B cell (primary cell): ENCODE measurements at regions not wholly inside any gene's neighbourhood (a gene's known extent, or its start where the extent isn't known, plus 50 kb on each side); places are given as distances from the start of the nearest gene placed in this dataset.

Experiments used
- ATAC-seq: fragments of 200-7000 bp; cut with Tn5 transposase; one replicate; pipeline ENCODE4 v1.10.0; 2021; ENCODE audit warnings: low read depth, mild to moderate bottlenecking, moderate number of reproducible peaks, moderate library complexity
- CTCF ChIA-PET: fragments of 350-600 bp; sonication (Branson Sonifier 250); formaldehyde crosslinking; loops from one replicate; lab custom pipeline; 2021; ENCODE audit warnings: antibody characterized with exemption, inconsistent platforms; lab: Charles Lee
- POLR2A ChIA-PET: fragments of 350-600 bp; sonication (Branson Sonifier 250); formaldehyde crosslinking; loops from one replicate; lab custom pipeline; 2021; ENCODE audit warnings: antibody characterized with exemption; lab: Charles Lee
- DNase-seq: peaks from one replicate; pipeline ENCODE4 v3.0.0; 2013
- H2AFZ ChIP-seq: 2 replicates; pipeline ENCODE4 v1.6.1; 2012; ENCODE audit warnings: mild to moderate bottlenecking, low read depth, low read length; ENCODE audit not compliant: insufficient read depth, poor library complexity, severe bottlenecking
- H3K27ac ChIP-seq, 2 donors: 1 replicate in 1 of 2; 2 replicates in 1 of 2; pipeline ENCODE4 v1.5.1; 2012 to 2013; ENCODE audit warnings: low read length in 2 of 2, mild to moderate bottlenecking in 2 of 2, moderate library complexity in 1 of 2
- H3K27me3 ChIP-seq, 4 experiments: fragments of 200-600 bp in 1 of 4; sonication (generic) in 1 of 4; replicated peaks in 1 of 4; 1 replicate in 2 of 4; 2 replicates in 2 of 4; pipeline versions ENCODE4 v1.6.1 to v1.7.0; 2013 to 2016; ENCODE audit warnings: low read length in 3 of 4, mild to moderate bottlenecking in 2 of 4, mixed read lengths in 1 of 4, moderate library complexity in 1 of 4; ENCODE audit not compliant: insufficient read depth in 4 of 4, control insufficient read depth in 3 of 4; ENCODE audit errors: control extremely low read depth in 1 of 4
- H3K36me3 ChIP-seq, 2 experiments: replicated peaks in 1 of 2; 1 replicate in 1 of 2; 2 replicates in 1 of 2; pipeline versions ENCODE4 v1.6.1 to v1.7.1; 2013; ENCODE audit warnings: low read length in 1 of 2; ENCODE audit not compliant: insufficient read depth in 2 of 2, control insufficient read depth in 1 of 2; ENCODE audit errors: control extremely low read depth in 1 of 2, extremely low read depth in 1 of 2
- H3K4me1 ChIP-seq, 2 donors: fragments of 200-600 bp in 1 of 2; sonication (generic) in 1 of 2; 1 replicate in 1 of 2; 2 replicates in 1 of 2; pipeline versions ENCODE4 v1.5.1 to v1.6.1; 2013 to 2017; ENCODE audit warnings: low read length in 2 of 2; ENCODE audit not compliant: control insufficient read depth in 2 of 2, insufficient read depth in 2 of 2
- H3K4me2 ChIP-seq: replicated peaks from 2 replicates; pipeline ENCODE3; 2012; ENCODE audit warnings: mild to moderate bottlenecking, low read depth, low read length; ENCODE audit not compliant: poor library complexity, severe bottlenecking
- H3K4me3 ChIP-seq, 5 experiments: fragments of 200-600 bp in 1 of 5; sonication (generic) in 1 of 5; 1 replicate in 3 of 5; 2 replicates in 2 of 5; pipeline versions ENCODE4 v1.5.1 to v1.7.0; 2011 to 2016; ENCODE audit warnings: low read length in 4 of 5, mild to moderate bottlenecking in 4 of 5, low read depth in 2 of 5, control low read depth in 1 of 5, moderate library complexity in 1 of 5; ENCODE audit not compliant: insufficient read depth in 1 of 5; ENCODE audit errors: control extremely low read depth in 1 of 5, extremely low read depth in 1 of 5
- H3K79me2 ChIP-seq: fragments of 200-600 bp; sonication (generic); one replicate; pipeline ENCODE4 v1.6.0; 2016; ENCODE audit warnings: low read length; ENCODE audit not compliant: control insufficient read depth, insufficient read depth
- H3K9ac ChIP-seq: fragments of 200-600 bp; sonication (generic); 2 replicates; pipeline ENCODE4 v1.6.1; 2017; ENCODE audit warnings: mild to moderate bottlenecking, low read length, moderate library complexity
- H3K9me3 ChIP-seq, 3 donors: one replicate each; pipeline versions ENCODE4 v1.6.1 to v1.7.1; 2013; ENCODE audit warnings: low read length in 2 of 3; ENCODE audit not compliant: control insufficient read depth in 2 of 3, insufficient read depth in 1 of 3; ENCODE audit errors: control extremely low read depth in 1 of 3
- H4K20me1 ChIP-seq: 2 replicates; pipeline ENCODE4 v1.6.0; 2012; ENCODE audit warnings: mild to moderate bottlenecking, low read length; ENCODE audit not compliant: insufficient read depth, control insufficient read depth, poor library complexity, severe bottlenecking
- H3K27ac Mint-ChIP-seq: one replicate; pipeline ENCODE4 v1.8.0; 2021; ENCODE audit warnings: mixed read lengths
- H3K27me3 Mint-ChIP-seq: one replicate; pipeline ENCODE4 v1.8.0; 2021; ENCODE audit warnings: mixed read lengths
- H3K4me1 Mint-ChIP-seq: one replicate; pipeline ENCODE4 v1.8.0; 2021; ENCODE audit warnings: mixed read lengths
- H3K4me3 Mint-ChIP-seq: one replicate; pipeline ENCODE4 v1.8.0; 2021; ENCODE audit warnings: mixed read lengths
- H3K9me3 Mint-ChIP-seq: one replicate; pipeline ENCODE4 v1.8.0; 2022; ENCODE audit warnings: mixed read lengths; ENCODE audit not compliant: insufficient read depth
- CTCF ChIP-seq: fragments of 200-600 bp; IDR thresholded peaks from one replicate; pipeline ENCODE4 v1.8.0; 2022; ENCODE audit warnings: antibody characterized with exemption, mild to moderate bottlenecking
- EZH2 ChIP-seq: IDR thresholded peaks from 2 replicates; pipeline ENCODE4 v1.6.1; 2012; ENCODE audit warnings: borderline replicate concordance, low read depth, mild to moderate bottlenecking, moderate library complexity, low read length; ENCODE audit not compliant: insufficient read depth, poor library complexity, severe bottlenecking
- WGBS: methylation state at CpG from one replicate; pipeline ENCODE4 v1.1.5; 2013; ENCODE audit warnings: missing lambda C conversion rate; ENCODE audit not compliant: insufficient coverage; 5-methylcytosine and 5-hydroxymethylcytosine counted together
- intact Hi-C: fragments of 100-400 bp; cut with micrococcal nuclease; formaldehyde crosslinking; loops from one replicate; pipeline ENCODE4 v1.10.0; 2022

- ChIA-PET POLR2A (no interaction called here), CTCF (interaction anchor here (0.6 to 5.3 kb wide), 38 partner anchors 8 to 1327 kb away, joined by 3 to 110 read pairs (median 4); partner anchors contain the start of gene SATB1)
- Mint-ChIP-seq H3K4me3 (no peak overlapping the region), H3K27me3 (no peaks in the 10 kb centered on the region), H3K27ac (no peak overlapping the region), H3K4me1 (no peaks in the 10 kb centered on the region), H3K9me3 (no peaks in the 10 kb centered on the region)
- Histone ChIP-seq H3K4me3 (no peak overlapping the region), H3K27me3 (no peaks in the 10 kb centered on the region), H3K4me2 (no peak overlapping the region), H3K4me1 (no peaks in the 10 kb centered on the region), H3K36me3 (no peaks in the 10 kb centered on the region), H2AFZ (no peak overlapping the region), H3K27ac (no peak overlapping the region), H3K79me2 (no peaks in the 10 kb centered on the region), H4K20me1 (no peaks in the 10 kb centered on the region), H3K9me3 (no peaks in the 10 kb centered on the region), H3K9ac (no peak overlapping the region)
- DNase-seq (no peak), ATAC-seq (no peak)
- WGBS = no CpG with 5 or more reads among the region's 3 CpGs
- TF ChIP-seq CTCF (no peak), EZH2 (no peak)
- intact Hi-C loops = loop anchor here (5.0 kb wide), 3 partner anchors 310 to 350 kb away; partner anchors contain the start of gene SATB1
These were observed 332.3 kb upstream of the SATB1 start for GRCh38 chr3:18757476-18757875.

GRCh38 chr3:18752273-18752934 lies 327.3 kb upstream of the SATB1 start:
- TF ChIP-seq CTCF = no peak
- TF ChIP-seq EZH2 = no peak
- no peak overlapping the region for H3K27ac Mint-ChIP-seq
- no peaks in the 10 kb centered on the region for H3K9me3 Mint-ChIP-seq
- no peak overlapping the region for H2AFZ ChIP-seq
- POLR2A ChIA-PET = no interaction called here
- no peak overlapping the region for H3K9ac ChIP-seq
- no peaks in the 10 kb centered on the region for H3K79me2 ChIP-seq
- H3K4me1 Mint-ChIP-seq = peaks cover 9% of the 10 kb centered on the region
- CTCF ChIA-PET = interaction anchor here (0.6 kb wide), 1 partner anchor 1122 kb away, joined by 3 read pairs; no protein-coding TSS in a partner anchor
- no peak for ATAC-seq
- no peaks in the 10 kb centered on the region for H3K27me3 ChIP-seq
- H3K4me2 ChIP-seq = no peak overlapping the region
- 100% methylated on average over 2 of the region's 4 CpGs for WGBS
- H3K9me3 ChIP-seq = no peaks in the 10 kb centered on the region
- intact Hi-C loops = no loop called here
- H3K4me3 Mint-ChIP-seq = no peak overlapping the region
- no peaks in the 10 kb centered on the region for H4K20me1 ChIP-seq
- no peak for DNase-seq
- H3K4me1 ChIP-seq = peaks cover 7 to 8% of the 10 kb centered on the region in 2 donors
- no peaks in the 10 kb centered on the region for H3K36me3 ChIP-seq
- H3K27me3 Mint-ChIP-seq = no peaks in the 10 kb centered on the region
- H3K27ac ChIP-seq = no peak overlapping the region
- no peak overlapping the region for H3K4me3 ChIP-seq
